ENCODE measurements at regions not wholly inside any gene's neighbourhood (a gene's known extent, or its start where the extent isn't known, plus 50 kb on each side); places are given as distances from the start of the nearest gene placed in this dataset.

GRCh38 chr6:77021232-77021631 lies 442.1 kb downstream of the HTR1B start:
- H3K79me2 ChIP-seq (ENCODE audit: insufficient read depth, low read depth) = no peaks in the 10 kb centered on the region
- H4K20me1 ChIP-seq (ENCODE audit: insufficient read depth) = no peaks in the 10 kb centered on the region
- no peak overlapping the region for H3K27ac ChIP-seq
- H3K4me1 ChIP-seq (ENCODE audit: low read depth, poor library complexity, severe bottlenecking) = no peaks in the 10 kb centered on the region
- no peak overlapping the region for H2AFZ ChIP-seq (ENCODE audit: low read depth)
- no peak overlapping the region for H3K9ac ChIP-seq
- no peaks in the 10 kb centered on the region for H3K36me3 ChIP-seq (ENCODE audit: insufficient read depth)
- no peak for TF ChIP-seq CTCF (conservative IDR thresholded peaks at IDR 0.05; ENCODE audit: low read depth, low read length)
- no peak overlapping the region for H3K4me2 ChIP-seq
- no peaks in the 10 kb centered on the region for H3K27me3 ChIP-seq (ENCODE audit: insufficient read depth, low read depth)
- H3K4me3 ChIP-seq (IDR thresholded peaks at IDR 0.05; ENCODE audit: insufficient read depth, low read depth, low read length) = no peak overlapping the region

GRCh38 chr6:77019081-77019480 lies 444.2 kb downstream of the HTR1B start:
- TF ChIP-seq CTCF (conservative IDR thresholded peaks at IDR 0.05; ENCODE audit: low read depth, low read length) = no peak
- no peaks in the 10 kb centered on the region for H3K4me1 ChIP-seq (ENCODE audit: low read depth, poor library complexity, severe bottlenecking)
- H3K4me2 ChIP-seq = no peak overlapping the region
- H3K27ac ChIP-seq = no peak overlapping the region
- no peak overlapping the region for H3K4me3 ChIP-seq (IDR thresholded peaks at IDR 0.05; ENCODE audit: insufficient read depth, low read depth, low read length)
- no peak overlapping the region for H2AFZ ChIP-seq (ENCODE audit: low read depth)
- no peaks in the 10 kb centered on the region for H4K20me1 ChIP-seq (ENCODE audit: insufficient read depth)
- no peak overlapping the region for H3K9ac ChIP-seq
- H3K79me2 ChIP-seq (ENCODE audit: insufficient read depth, low read depth) = no peaks in the 10 kb centered on the region
- H3K36me3 ChIP-seq (ENCODE audit: insufficient read depth) = no peaks in the 10 kb centered on the region
- no peaks in the 10 kb centered on the region for H3K27me3 ChIP-seq (ENCODE audit: insufficient read depth, low read depth)

GRCh38 chr6:77017537-77017936 lies 445.8 kb downstream of the HTR1B start:
- no peak overlapping the region for H2AFZ ChIP-seq (ENCODE audit: low read depth)
- no peak overlapping the region for H3K27ac ChIP-seq
- no peak overlapping the region for H3K9ac ChIP-seq
- no peaks in the 10 kb centered on the region for H3K27me3 ChIP-seq (ENCODE audit: insufficient read depth, low read depth)
- no peak for TF ChIP-seq CTCF (conservative IDR thresholded peaks at IDR 0.05; ENCODE audit: low read depth, low read length)
- H3K79me2 ChIP-seq (ENCODE audit: insufficient read depth, low read depth) = no peaks in the 10 kb centered on the region
- no peaks in the 10 kb centered on the region for H3K4me1 ChIP-seq (ENCODE audit: low read depth, poor library complexity, severe bottlenecking)
- H4K20me1 ChIP-seq (ENCODE audit: insufficient read depth) = no peaks in the 10 kb centered on the region
- no peak overlapping the region for H3K4me2 ChIP-seq
- H3K4me3 ChIP-seq (IDR thresholded peaks at IDR 0.05; ENCODE audit: insufficient read depth, low read depth, low read length) = no peak overlapping the region
- H3K36me3 ChIP-seq (ENCODE audit: insufficient read depth) = no peaks in the 10 kb centered on the region

GRCh38 chr6:77015350-77015749 lies 447.9 kb downstream of the HTR1B start:
- Histone ChIP-seq H3K4me1 (ENCODE audit: low read depth, poor library complexity, severe bottlenecking) (no peaks in the 10 kb centered on the region), H3K79me2 (ENCODE audit: insufficient read depth, low read depth) (no peaks in the 10 kb centered on the region), H3K27ac (no peak overlapping the region), H3K4me2 (no peak overlapping the region), H3K27me3 (ENCODE audit: insufficient read depth, low read depth) (no peaks in the 10 kb centered on the region), H3K36me3 (ENCODE audit: insufficient read depth) (no peaks in the 10 kb centered on the region), H4K20me1 (ENCODE audit: insufficient read depth) (no peaks in the 10 kb centered on the region), H2AFZ (ENCODE audit: low read depth) (no peak overlapping the region), H3K9ac (no peak overlapping the region), H3K4me3 (IDR thresholded peaks at IDR 0.05; ENCODE audit: insufficient read depth, low read depth, low read length) (no peak overlapping the region)
- no peak for TF ChIP-seq CTCF (conservative IDR thresholded peaks at IDR 0.05; ENCODE audit: low read depth, low read length)
